ENCODE measurements at regions not wholly inside any gene's neighbourhood (a gene's known extent, or its start where the extent isn't known, plus 50 kb on each side); places are given as distances from the start of the nearest gene placed in this dataset.

DNA sequence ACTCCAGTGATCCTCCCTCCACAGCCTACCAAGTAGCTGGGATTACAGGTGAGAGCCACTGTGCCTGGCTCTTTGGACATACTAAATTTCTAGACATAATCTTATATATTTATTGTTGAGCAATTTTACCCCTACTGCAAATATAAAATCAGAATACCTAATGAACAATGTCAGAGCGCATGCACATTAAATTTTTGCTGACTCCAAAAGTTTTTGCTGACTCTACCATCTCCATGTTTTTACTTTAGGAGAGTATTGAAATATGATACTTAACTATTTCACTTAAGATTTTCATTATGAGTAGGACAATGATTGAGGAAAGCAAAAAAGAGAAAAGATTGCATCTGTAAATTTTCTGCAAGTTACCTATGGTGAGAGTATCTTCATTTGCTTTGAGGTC is 402.3 kb downstream of the LRRC70 start:
- DNase-seq (ENCODE audit: low spot score), result no peak

- DNase-seq (ENCODE audit: low spot score), result no peak
These were observed 400.9 kb downstream of the LRRC70 start for GRCh38 chr5:62979472-62979871.

DNA sequence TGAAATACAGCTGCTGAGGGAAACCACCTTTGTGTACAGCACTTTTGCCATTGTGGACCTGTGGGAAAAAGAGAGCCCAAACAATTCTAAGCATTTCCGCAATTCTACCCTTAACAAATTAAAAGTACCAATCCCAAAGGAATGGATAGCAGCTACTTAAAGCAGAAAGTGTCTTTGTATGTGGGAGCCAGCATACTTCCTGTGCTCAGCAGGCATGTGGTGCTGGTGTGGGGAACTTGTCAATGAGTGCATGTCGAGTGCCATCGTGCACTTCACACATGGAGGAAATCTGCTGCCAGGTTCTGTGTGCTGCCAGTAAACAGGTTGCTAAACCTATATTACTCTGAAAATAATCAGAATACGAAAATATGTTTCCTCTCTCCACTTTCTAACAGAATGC is 399.0 kb downstream of the LRRC70 start:
- DNase-seq (ENCODE audit: low spot score), result no peak

DNA sequence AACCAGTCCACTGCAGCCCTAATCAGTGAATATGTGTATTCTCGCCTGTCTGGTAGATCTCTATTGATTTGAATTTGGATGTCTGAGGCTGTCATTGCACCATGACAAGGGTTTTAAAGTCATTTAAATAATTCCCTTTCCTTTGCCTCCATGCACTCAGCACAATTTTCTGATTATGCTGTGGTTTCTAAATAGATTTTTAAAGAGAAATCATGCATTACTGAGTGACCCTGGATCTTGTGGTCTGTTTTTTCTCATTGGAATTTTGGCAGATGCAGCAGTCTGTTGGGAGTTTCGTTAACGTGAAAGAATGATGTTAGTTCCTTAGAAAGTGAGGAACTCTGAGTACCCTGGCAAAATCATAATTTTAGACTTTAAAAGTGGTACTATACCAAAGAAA is 396.0 kb downstream of the LRRC70 start:
- no peak for DNase-seq (ENCODE audit: low spot score)

- DNase-seq (ENCODE audit: low spot score), result peak; percentile 4
These were observed 390.9 kb downstream of the LRRC70 start for GRCh38 chr5:62969409-62970120.

DNA sequence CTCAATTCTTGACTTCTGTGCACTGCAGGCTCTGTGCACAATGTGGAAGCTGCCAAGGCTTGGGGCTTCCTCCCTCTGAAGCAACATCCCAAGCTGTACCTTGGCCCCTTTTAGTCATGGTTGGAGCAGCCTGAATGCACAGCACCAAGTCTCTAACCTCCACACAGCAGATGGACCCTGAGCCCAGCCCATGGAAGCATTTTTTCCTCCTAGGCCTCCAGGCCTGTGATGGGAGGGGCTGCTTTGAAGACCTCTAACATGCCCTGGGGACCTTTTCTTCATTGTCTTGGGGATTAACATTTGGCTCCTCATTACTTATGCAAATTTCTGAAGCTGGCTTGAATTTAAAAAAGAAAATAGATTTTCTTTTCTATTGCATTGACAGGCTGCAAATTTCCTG is 385.8 kb downstream of the LRRC70 start:
- DNase-seq (ENCODE audit: low spot score), result no peak

DNA sequence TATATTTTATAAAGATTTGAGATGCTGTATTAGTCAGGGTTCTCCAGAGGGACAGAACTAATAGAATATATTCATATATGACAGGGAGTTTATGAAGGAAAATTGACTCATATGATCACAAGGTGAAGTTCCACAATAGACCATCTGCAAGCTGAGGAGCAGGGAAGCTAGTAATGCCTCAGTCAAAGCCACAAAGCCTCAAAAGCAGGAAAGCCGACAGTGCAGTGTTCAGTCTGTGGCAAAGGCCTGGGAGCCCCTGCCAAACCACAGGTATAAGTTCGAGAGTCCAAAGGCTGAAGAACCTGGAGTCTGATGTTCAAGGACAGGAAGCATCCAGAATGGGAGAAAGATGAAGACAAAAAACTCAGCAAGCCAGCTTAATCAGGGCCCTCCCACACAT is 382.2 kb downstream of the LRRC70 start:
- no peak for DNase-seq (ENCODE audit: low spot score)

DNA sequence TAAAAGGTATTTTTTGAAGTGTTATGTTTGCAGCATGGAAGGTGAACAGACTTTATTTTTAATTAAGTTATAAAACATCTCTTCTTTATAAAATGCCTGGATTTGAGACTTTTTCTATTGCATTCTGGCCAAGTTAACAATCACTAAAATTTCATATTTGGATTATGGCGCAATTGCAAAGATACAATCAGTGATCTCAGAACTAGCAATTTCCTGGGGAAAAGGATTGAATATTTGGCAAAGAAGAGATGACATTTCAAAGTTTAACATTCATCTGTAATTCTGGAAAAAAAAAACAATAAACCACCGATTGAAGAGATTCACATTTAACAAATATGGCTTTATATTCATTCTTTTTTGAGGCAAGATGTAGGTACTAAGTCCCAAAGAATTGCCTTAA is 378.0 kb downstream of the LRRC70 start:
- no peak for DNase-seq (ENCODE audit: low spot score)

DNA sequence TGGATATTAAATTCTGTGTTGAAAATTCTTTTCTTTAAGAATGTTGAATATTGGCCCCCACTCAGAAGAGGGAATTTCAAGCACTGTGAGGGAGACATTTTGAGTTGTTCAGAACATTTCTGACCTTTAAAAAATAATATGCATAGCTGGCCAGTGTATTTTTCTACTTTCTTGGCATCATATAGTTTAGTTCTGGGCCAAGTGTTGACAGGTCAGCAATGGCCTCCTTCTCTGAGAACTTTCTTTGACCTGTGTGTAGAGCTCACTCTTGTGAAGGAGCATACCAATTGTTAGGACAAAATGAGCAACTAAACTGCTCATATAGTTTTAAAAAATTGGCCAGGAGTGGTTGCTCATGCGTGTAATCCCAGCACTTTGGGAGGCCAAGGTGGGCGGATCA is 376.0 kb downstream of the LRRC70 start:
- DNase-seq (ENCODE audit: low spot score), result no peak

- no peak for DNase-seq (ENCODE audit: low spot score)
These were observed 369.7 kb downstream of the LRRC70 start for GRCh38 chr5:62948301-62948700.

DNA sequence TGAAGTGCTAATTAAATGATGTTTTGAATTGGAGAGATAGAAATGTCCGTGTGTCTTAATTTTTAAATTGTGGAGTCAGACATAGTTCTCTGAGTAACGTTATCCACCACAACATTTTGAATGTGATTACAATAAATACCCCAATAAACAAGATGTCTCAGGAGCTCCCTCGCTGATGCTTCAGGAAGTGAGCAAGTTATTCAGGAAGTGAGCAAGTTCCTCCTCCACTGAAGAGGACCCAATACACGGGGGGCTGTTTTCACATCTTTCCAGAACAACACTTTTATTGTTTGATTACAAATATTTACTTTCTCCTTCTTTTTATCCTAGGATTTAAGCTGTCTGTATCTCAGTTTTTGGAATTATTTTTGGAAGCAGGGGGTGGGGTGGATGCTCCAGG is 363.8 kb downstream of the LRRC70 start:
- no peak for DNase-seq (ENCODE audit: low spot score)

- DNase-seq (ENCODE audit: low spot score), result no peak
These were observed 360.3 kb downstream of the LRRC70 start for GRCh38 chr5:62938927-62939326.

GRCh38 chr5:62937661-62938558 is 359.3 kb downstream of the LRRC70 start:
- no peak for DNase-seq (ENCODE audit: low spot score)

- DNase-seq (ENCODE audit: low spot score), result no peak
These were observed 357.0 kb downstream of the LRRC70 start for GRCh38 chr5:62935660-62936059.

DNA sequence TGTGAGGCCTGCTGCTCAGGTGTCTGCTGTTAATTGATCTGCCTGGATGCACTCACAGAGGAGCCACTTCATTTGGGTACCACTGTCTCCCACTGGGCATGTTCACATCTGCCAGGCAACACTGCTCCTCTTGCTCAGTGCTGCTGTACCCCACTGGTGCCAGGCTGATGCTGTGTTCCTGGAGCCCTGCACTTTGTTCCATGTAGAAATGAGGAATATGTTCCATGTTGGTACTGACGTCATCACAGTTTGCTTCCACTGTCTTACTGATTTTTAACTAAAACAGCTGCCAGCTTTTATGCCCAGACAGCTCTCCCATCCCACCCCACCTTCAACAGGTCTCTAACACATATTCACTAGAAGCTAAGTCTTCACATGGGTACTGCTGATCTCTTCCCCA is 355.7 kb downstream of the LRRC70 start:
- no peak for DNase-seq (ENCODE audit: low spot score)

GRCh38 chr5:62933261-62933660 is 354.6 kb downstream of the LRRC70 start:
- no peak for DNase-seq (ENCODE audit: low spot score)

DNA sequence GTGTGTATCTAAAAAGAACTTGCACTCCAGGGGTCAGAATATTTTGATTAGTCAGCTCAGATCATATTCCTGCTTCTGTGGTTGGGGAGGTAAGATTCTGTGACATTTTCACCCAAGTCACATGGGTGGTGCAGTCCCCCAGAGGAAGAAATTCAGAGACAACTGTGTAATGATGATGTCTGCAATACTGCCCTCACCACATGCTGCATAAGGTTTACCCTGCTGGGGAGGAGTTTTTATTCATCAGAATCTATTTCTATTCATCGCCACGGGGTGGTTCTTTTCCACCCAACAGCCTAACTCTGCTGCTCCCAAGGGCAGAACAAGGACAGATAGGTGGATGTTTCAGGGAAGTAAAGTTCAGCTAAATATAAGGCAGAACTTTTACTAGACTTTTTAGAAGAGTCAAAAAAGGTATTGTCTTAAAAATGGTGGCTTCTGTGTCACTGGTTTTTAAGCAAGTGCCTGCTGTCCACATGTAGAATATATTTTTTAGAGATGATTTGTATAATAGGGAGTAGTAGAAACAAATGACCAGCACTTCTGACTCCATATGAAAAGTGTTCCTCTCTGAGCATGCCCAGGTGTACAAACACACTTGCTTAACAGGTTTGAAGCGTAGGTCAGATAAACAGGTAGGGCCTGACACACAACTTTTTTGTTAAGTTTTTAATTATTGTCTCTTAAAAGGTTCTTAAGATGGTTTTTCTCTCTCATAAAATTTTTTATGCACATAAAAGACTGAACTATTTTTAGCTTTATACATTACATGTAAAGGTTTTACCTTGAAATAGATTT is 352.7 kb downstream of the LRRC70 start:
- DNase-seq (ENCODE audit: low spot score), result no peak

GRCh38 chr5:62922191-62922590 is 343.6 kb downstream of the LRRC70 start:
- DNase-seq (ENCODE audit: low spot score), result no peak

- no peak for DNase-seq (ENCODE audit: low spot score)
These were observed 342.2 kb downstream of the LRRC70 start for GRCh38 chr5:62920856-62921255.

DNA sequence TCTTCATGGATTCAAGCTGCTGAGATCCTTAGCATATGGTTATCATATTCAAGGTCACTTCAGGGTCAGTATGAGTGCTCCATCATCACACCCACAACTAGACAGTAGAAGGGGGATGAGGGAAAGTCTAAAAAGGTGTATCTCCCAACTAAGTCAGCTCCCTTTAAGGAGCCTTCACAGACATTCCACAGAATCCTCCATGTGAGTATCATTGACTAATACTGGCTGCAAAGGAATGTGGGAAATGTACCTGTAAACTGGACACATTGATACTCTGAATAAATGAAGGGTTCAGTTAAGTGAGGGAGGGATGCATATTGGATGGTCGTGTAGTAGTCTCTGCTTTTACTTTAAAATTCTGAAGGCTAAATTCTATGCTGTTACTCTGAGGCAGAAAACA is 330.7 kb downstream of the LRRC70 start:
- no peak for DNase-seq (ENCODE audit: low spot score)

GRCh38 chr5:62902126-62902525 is 323.5 kb downstream of the LRRC70 start:
- DNase-seq (ENCODE audit: low spot score), result no peak

DNA sequence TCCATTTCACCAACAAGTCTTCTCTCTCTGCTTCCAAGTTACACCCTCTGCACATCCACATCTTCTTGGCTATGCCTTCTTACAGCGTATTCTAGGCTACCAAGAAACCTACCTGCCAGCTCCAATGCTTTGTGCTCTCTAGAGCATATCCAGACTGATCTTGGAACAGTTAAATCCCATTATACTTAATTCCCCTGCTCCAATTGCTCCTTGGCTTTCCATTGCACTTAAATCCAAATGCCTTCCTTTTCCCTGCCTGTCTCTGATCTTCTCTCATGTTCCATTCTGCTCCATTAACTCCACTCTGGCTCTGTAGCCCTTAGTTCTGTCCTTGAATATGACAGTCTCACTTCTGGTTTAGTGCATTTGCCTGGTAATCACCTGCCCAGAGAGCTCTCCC is 322.4 kb downstream of the LRRC70 start:
- no peak for DNase-seq (ENCODE audit: low spot score)
